ENCODE measurements at regions not wholly inside any gene's neighbourhood (a gene's known extent, or its start where the extent isn't known, plus 50 kb on each side); places are given as distances from the start of the nearest gene placed in this dataset.
"Not testable (repeated sequence)": the region's sequence is repeated elsewhere in the genome, so short reads cannot be mapped to it uniquely, and the experiment has no call there.

- no peak overlapping the region for H3K27ac ChIP-seq (replicated peaks)
- H3K36me3 ChIP-seq = no peaks in the 10 kb centered on the region
- no peaks in the 10 kb centered on the region for H3K4me1 ChIP-seq
- peaks cover 46% of the 10 kb centered on the region for H3K9me3 ChIP-seq (replicated peaks)
- intact Hi-C loops (cut with micrococcal nuclease) = no loop called here
- no peak for DNase-seq
- H3K27me3 ChIP-seq (ENCODE audit: low read depth) = no peaks in the 10 kb centered on the region
- TF ChIP-seq, protein P1, sequence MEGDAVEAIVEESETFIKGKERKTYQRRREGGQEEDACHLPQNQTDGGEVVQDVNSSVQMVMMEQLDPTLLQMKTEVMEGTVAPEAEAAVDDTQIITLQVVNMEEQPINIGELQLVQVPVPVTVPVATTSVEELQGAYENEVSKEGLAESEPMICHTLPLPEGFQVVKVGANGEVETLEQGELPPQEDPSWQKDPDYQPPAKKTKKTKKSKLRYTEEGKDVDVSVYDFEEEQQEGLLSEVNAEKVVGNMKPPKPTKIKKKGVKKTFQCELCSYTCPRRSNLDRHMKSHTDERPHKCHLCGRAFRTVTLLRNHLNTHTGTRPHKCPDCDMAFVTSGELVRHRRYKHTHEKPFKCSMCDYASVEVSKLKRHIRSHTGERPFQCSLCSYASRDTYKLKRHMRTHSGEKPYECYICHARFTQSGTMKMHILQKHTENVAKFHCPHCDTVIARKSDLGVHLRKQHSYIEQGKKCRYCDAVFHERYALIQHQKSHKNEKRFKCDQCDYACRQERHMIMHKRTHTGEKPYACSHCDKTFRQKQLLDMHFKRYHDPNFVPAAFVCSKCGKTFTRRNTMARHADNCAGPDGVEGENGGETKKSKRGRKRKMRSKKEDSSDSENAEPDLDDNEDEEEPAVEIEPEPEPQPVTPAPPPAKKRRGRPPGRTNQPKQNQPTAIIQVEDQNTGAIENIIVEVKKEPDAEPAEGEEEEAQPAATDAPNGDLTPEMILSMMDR (IDR thresholded peaks at IDR 0.05; ENCODE audit: borderline replicate concordance) = no peak
- no peak overlapping the region for H3K4me3 ChIP-seq
Observed at GRCh38 chr4:60463857-60464502, 736.1 kb upstream of the ADGRL3 start.

DNA sequence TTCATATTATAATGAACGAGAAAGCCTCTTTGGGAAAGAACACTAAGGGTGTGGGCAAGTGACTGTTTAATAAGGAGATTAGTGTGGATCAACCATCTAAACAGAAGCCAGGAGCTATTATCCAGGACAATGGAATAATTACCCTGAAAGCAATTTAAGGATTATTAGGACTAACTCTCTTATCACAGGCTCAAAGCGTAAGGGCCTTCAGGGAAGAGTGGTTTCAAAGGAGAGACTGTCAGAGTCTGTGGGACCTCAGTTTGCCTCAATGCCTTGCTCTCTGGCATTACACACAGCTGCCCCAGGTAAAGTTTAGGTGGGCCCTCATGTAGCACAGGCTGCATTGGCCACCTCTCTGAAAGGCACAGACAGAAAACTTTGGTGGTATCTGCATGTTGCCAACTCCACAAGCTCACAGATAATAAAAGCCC lies 717.2 kb upstream of the ADGRL3 start:
- TF ChIP-seq, protein P1 (IDR thresholded peaks at IDR 0.05; ENCODE audit: borderline replicate concordance) = no peak
- Histone ChIP-seq H3K27ac (replicated peaks) (no peak overlapping the region), H3K36me3 (no peaks in the 10 kb centered on the region), H3K4me3 (no peak overlapping the region), H3K27me3 (ENCODE audit: low read depth) (no peaks in the 10 kb centered on the region), H3K4me1 (no peaks in the 10 kb centered on the region), H3K9me3 (replicated peaks) (peaks cover 5% of the 10 kb centered on the region)
- intact Hi-C loops (cut with micrococcal nuclease) = no loop called here
- DNase-seq = no peak

DNA sequence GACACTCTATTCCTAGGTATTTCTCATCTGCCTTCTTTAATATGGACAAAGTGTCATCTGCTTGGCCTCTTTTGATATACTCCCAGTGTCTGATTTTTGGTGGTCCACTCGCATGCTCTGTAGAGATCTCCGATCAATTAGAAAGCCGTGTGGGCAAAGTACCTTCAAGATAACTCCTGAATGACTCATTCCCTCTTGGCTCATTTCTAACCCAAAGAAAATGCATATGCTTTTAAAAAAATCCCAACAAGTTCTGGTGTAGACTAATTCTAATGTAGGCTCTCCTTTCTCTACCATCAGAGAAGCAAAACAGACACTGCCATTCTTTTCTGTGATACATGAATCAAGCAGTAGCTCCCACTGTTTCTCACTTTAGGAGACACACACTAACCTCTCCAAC lies 714.9 kb upstream of the ADGRL3 start:
- Histone ChIP-seq H3K36me3 (no peaks in the 10 kb centered on the region), H3K9me3 (replicated peaks) (no peaks in the 10 kb centered on the region), H3K4me1 (no peaks in the 10 kb centered on the region), H3K27me3 (ENCODE audit: low read depth) (no peaks in the 10 kb centered on the region), H3K4me3 (no peak overlapping the region), H3K27ac (replicated peaks) (no peak overlapping the region)
- DNase-seq = no peak
- TF ChIP-seq, protein P1 (IDR thresholded peaks at IDR 0.05; ENCODE audit: borderline replicate concordance) = no peak
- intact Hi-C loops (cut with micrococcal nuclease) = no loop called here

- H3K27me3 ChIP-seq (ENCODE audit: low read depth); H3K9me3 ChIP-seq (replicated peaks); H3K36me3 ChIP-seq; H3K27ac ChIP-seq (replicated peaks); intact Hi-C loops (cut with micrococcal nuclease); H3K4me1 ChIP-seq; DNase-seq; H3K4me3 ChIP-seq: not testable (repeated sequence)
Observed at GRCh38 chr4:60487118-60487761, 712.9 kb upstream of the ADGRL3 start.

DNA sequence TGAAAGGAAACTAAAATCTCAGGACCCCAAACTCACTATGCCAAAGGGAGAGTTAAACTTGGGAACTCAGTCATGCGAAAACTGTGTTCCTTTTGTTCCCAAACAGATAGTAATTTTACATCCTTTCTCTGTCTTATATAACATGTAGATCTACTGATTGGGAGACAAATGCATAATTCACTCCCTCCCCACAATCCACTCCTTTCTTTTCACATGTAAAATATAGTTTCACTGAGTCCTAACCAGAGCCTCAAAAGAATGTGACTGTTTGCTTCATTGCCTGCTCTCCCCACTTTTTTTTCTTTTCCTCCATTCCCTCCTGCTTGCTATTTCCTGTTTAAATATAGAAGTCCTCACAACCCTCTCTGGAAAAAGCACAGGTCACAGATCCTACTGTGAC lies 699.3 kb upstream of the ADGRL3 start:
- no peaks in the 10 kb centered on the region for H3K4me1 ChIP-seq
- TF ChIP-seq, protein P1 (IDR thresholded peaks at IDR 0.05; ENCODE audit: borderline replicate concordance) = no peak
- H3K36me3 ChIP-seq = no peaks in the 10 kb centered on the region
- no peak for DNase-seq
- intact Hi-C loops (cut with micrococcal nuclease) = no loop called here
- H3K27ac ChIP-seq (replicated peaks) = no peak overlapping the region
- no peak overlapping the region for H3K4me3 ChIP-seq
- no peaks in the 10 kb centered on the region for H3K27me3 ChIP-seq (ENCODE audit: low read depth)
- peaks cover 8% of the 10 kb centered on the region for H3K9me3 ChIP-seq (replicated peaks)

DNA sequence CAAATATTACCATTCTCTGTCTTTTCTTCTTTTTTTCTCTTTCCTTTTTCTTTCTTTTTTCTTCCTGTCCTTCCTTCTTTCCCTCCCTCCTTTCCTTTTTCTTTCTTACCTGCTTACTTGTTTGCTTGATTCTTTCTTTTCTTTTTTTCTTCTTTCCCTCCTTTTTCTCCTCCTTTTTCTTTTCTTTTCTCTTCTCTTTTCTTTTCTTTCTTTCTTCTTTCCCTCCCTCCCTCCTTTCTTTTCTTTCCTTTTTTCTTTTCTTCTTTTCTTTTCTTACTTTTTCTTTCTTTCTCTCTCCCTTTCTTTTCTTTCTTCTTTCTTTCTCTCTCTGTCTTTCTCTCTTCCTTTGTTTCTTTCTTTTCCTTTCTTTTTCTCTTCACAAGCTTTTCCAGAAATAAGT lies 697.4 kb upstream of the ADGRL3 start:
- H3K27me3 ChIP-seq (ENCODE audit: low read depth) = no peaks in the 10 kb centered on the region
- no peak for DNase-seq
- H3K27ac ChIP-seq (replicated peaks) = no peak overlapping the region
- H3K4me3 ChIP-seq = no peak overlapping the region
- TF ChIP-seq, protein P1 (IDR thresholded peaks at IDR 0.05; ENCODE audit: borderline replicate concordance) = no peak
- H3K4me1 ChIP-seq = no peaks in the 10 kb centered on the region
- peaks cover 22% of the 10 kb centered on the region for H3K9me3 ChIP-seq (replicated peaks)
- intact Hi-C loops (cut with micrococcal nuclease) = no loop called here
- no peaks in the 10 kb centered on the region for H3K36me3 ChIP-seq

All from left ventricle myocardium inferior (tissue), 1 donor.